ENCODE measurements at regions not wholly inside any gene's neighbourhood (a gene's known extent, or its start where the extent isn't known, plus 50 kb on each side); places are given as distances from the start of the nearest gene placed in this dataset.
"Not testable (repeated sequence)": the region's sequence is repeated elsewhere in the genome, so short reads cannot be mapped to it uniquely, and the experiment has no call there.

DNA sequence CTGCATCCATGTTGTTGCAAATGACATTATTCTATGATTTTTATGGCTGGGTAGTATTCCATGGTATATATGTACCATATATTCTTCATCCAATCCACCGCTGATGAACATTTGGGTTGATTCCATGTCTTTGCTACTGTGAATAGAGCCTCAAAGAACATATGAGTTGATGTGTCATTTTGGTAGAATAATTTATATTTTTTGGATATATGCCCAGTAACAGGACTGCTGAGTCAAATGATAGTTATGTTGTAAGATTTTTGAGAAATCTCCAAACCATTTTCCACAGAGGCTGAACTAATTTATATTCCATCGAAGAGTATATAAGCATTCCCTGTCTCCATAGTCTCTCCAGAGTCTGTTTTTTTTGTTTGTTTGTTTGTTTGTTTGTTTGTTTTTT lies 1373.5 kb downstream of the GRIK2 start:
- DNase-seq, result no peak

DNA sequence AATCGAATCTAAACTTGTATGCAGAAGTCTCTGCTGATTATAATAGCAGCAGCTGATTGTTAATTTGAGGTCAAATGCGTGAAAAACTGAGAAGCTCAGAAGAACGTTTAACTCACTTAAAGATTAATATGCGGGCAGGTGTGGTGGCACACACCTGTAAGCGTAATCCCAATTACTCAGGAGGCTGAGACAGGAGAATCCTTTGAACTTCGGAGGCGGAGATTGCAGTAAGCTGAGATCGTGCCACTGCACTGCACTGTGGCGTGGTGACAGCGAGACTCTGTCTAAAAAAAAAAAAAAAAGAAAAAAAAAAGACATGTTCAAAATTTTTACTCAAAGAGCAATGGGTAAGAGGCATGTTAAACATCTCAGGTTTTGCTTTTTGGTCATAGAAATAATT lies 1370.8 kb downstream of the GRIK2 start:
- DNase-seq, result no peak

GRCh38 chr6:102763891-102764290 lies 1370.4 kb downstream of the GRIK2 start:
- no peak for DNase-seq

DNA sequence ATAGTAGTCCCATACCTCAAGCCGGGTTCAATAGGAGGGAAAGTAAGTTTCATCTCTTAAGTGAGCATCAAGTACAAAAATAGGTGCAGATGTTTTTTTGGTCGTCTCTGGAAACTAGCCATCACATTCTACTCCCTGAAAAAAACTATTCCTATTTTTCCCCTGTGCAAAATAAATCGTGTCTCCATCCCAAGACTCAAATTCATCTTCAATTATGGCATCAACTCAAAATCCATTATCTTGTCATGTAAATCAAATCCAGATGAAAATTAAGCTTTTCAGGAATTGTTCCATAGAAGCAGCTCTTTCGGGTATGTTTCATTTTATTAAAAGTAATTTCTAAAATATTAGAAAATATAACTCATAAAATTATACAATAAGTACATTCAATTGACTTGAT lies 1368.4 kb downstream of the GRIK2 start:
- DNase-seq, result no peak

DNA sequence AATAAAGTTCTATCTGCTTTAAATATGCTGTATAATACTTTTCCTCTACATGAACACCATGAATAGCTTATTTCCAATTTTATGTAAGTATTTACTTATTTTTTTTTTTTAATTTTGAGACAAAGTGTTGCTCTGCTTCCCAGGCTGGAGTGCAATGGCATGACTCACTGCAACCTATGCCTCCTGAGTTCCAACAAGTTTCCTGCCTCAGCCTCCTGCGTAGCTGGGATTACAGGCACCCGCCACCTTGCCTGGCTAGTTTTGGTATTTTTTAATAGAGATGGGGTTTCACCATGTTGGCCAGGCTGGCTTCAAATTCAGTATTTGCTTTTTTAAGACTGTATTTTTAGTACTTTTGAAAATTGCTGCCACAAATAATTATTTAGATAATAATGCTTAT lies 1365.9 kb downstream of the GRIK2 start:
- DNase-seq, result no peak

GRCh38 chr6:102758536-102758935 lies 1365.0 kb downstream of the GRIK2 start:
- DNase-seq, result not testable (repeated sequence)

GRCh38 chr6:102749210-102749971 lies 1355.9 kb downstream of the GRIK2 start:
- DNase-seq, result no peak

GRCh38 chr6:102746941-102747340 lies 1353.4 kb downstream of the GRIK2 start:
- DNase-seq, result no peak

DNA sequence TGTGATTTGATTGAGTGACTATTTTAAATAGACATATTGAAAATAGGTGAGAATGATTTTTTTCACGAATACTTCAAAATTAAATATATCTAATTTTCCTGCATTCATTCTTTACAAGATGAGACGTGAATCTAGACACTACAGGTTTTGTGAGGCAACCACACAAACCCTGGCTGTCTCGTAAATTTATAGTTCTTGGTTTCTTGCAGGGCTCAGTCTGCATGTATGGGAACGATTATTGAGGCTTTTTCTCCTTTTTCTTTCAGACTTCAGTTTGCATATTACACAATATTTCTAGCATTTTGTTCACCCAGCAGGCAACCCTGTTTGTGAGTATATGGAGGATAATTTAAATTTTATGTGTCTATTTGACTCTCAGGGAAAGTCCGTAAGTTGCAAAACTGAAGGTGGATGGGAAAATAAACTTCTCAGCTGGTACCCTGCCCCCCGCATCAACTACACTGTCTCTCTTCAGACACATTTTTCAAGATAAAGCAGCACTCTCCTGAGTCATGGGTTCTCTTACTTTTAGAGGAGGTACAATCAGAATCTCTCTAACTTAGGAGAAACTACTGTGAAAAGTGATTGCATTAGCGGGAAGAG lies 1349.3 kb downstream of the GRIK2 start:
- DNase-seq, result no peak

DNA sequence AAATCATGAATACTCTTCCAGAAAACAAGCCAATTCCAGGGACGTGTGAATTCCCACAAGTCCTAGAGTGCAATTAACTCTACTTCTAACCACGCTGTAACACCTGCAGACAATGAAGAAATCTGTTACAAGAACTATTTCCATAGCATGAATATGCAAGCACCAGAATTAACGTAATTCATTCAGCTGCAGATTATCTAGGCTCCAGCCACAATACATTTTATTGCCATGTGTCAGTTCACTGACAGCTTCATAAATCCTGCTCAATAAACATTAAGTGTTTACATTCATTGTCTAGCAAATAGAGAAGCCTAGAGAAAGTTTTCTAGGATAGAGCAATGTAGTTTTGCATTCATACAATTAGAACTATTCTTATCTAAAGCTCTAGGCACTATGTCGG lies 1348.5 kb downstream of the GRIK2 start:
- no peak for DNase-seq

- DNase-seq, result no peak
These were observed 1343.4 kb downstream of the GRIK2 start for GRCh38 chr6:102736941-102737368.

- DNase-seq, result no peak
These were observed 1339.4 kb downstream of the GRIK2 start for GRCh38 chr6:102732898-102733297.

DNA sequence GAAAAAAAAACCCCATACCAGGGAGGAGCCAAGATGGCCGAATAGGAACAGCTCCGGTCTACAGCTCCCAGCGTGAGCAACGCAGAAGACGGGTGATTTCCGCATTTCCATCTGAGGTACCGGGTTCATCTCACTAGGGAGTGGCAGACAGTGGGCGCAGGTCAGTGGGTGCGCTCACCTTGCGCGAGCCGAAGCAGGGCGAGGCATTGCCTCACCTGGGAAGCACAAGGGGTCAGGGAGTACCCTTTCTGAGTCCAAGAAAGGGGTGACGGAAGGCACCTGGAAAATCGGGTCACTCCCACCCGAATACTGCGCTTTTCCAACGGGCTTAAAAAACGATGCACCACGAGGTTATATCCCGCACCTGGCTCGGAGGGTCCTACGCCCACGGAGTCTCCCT lies 1328.6 kb downstream of the GRIK2 start:
- not testable (repeated sequence) for DNase-seq

DNA sequence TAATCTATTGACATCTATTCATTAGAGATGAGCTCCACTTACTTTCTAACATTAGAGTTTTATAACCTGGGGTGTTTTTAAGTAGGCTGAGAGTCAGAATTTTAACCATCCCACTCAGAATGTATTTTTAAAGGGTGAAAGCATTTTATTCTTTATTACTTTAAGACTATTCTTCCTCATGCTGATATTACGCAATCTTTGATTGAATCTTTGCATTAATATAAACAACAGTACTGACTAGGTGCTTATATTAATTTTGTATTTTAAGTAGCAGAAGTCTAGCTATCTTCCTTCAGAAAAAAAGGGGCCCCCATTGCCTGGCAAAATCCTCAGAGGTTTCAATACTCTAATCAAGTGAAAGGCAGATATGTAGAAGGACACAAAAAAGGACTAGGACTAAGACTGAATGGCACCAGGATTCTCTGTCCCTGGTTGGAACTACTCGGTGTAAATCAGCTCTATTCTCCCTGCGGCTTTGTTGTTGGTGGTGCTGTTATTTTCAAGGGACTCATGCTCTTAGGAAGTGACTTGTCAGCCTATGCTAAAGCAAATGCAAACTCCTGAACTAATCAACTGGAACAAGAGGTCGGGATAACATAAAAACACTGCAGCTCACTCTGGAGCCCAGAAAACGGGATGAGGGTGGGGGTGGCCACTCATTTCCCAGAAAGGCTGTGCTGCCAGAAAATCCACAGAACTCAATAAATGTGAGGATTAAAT lies 1324.4 kb downstream of the GRIK2 start:
- DNase-seq, result no peak

- no peak for DNase-seq
These were observed 1323.7 kb downstream of the GRIK2 start for GRCh38 chr6:102717252-102717651.

DNA sequence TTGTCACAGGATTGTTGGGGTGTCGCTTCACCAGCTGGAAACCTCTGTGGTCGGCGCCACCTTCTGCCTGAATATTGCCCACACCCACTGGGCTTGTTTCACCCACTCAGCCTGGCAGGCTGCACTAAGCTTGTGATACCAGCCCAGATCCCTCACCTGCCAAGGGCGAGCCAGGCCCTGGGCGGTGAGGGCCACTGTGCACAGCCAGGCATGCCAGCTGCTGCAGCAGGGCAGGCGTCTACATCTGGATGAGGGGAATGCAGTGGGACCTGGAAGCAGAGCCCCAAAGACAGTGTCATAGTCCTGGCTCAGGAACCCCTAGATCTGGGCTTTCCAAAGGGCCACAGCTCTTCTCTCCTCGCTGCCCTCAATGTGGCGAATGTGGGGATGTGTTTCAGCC lies 1307.5 kb downstream of the GRIK2 start:
- no peak for DNase-seq

DNA sequence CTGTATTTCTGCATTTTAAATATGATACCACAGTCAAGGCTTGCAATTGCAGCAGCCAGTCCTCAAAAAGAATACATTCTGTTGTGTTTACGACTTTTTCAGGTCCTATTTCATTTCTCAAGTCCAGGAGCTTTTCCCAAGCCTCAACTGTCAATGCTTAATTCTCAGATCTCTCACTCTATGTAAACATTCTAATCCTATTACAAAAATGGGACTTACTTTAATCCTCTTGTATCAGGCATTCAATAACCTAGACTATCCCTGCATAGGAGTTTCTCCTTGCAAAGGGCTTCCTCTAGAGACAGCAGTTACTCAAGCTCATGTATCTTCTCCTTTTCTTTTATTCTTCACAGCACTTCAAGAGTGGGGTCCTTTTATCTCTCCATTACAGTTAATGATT lies 1293.0 kb downstream of the GRIK2 start:
- DNase-seq, result no peak

GRCh38 chr6:102680413-102680812 lies 1286.9 kb downstream of the GRIK2 start:
- no peak for DNase-seq

- DNase-seq, result no peak
These were observed 1286.4 kb downstream of the GRIK2 start for GRCh38 chr6:102679865-102680264.

DNA sequence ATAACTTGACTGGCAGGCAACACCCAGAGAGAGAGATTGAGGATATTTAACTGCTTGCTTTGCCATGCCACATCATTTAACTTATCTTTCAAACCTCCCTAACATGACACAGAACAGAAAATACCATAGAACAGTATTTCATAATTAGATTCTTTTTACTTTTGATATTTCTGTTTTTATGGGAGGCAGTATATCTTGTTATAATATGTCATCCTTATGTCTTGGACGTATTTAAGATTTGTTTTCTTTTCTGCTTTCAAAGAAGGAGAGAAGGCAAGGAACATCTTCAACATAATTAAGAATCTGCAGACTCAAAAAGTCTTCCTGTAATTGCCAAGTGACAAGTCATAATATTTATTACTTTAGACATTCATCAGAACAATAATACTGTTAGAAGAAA lies 1283.7 kb downstream of the GRIK2 start:
- no peak for DNase-seq

DNA sequence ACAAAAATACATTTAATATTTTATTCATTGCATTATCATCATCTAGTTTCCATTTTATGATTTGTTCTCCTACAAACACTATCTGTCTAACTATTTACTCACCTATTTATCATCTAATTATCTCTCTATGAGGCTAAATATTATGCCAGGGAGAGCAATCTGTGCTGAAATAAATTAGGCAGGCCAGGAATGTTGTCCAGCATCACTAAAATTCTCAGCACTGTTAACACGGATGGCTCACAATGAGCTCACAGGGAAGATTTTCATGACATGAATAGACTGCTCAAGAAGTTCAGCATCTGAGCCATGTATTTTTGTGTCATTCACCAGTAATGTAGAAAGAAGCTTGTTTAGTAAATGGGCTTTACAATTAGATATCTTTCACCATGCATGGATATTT lies 1277.2 kb downstream of the GRIK2 start:
- DNase-seq, result peak in 1 of 2 donors; percentile 17

- no peak for DNase-seq
These were observed 1269.3 kb downstream of the GRIK2 start for GRCh38 chr6:102662851-102663250.

DNA sequence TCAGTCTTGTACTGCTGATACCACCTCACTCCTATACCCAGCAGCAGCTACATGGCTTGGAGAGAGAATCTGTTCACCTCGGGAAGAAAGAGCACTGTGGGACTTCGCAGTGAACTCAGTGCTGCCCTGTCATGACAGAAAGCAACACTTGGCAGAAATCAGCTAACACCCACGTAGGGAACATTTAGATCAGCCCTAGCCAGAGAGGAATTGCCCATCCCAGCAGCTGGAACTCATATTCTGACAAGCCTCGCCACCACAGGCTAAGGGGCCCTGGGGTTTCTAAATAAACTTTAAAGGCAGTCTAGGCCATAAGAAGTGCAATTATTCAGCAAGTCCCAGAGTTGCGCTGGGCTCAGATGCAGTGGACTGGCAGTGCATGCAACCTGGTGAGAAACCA lies 1266.8 kb downstream of the GRIK2 start:
- peak; percentile 55 to 62 for DNase-seq
